ENCODE measurements at regions not wholly inside any gene's neighbourhood (a gene's known extent, or its start where the extent isn't known, plus 50 kb on each side); places are given as distances from the start of the nearest gene placed in this dataset.

DNA sequence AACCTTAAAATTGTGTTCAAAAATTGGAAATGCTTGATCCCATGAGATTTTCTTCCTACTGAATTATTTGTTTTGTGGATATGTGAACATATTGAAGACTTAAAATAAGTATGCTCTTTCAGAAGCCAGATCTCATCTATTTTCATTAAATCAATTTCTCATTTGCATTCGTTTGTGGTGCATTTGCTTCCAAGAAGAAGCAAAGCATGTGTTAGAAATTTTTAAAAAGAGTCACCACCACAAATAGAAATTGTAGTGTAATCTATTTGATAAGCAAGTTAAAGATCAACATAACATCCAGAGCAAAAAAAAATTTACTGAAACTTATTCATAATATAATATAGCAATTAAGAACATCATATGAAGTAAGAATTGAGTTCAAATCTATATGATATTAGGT is 300.9 kb upstream of the SYT4 start:
- DNase-seq, result no peak

DNA sequence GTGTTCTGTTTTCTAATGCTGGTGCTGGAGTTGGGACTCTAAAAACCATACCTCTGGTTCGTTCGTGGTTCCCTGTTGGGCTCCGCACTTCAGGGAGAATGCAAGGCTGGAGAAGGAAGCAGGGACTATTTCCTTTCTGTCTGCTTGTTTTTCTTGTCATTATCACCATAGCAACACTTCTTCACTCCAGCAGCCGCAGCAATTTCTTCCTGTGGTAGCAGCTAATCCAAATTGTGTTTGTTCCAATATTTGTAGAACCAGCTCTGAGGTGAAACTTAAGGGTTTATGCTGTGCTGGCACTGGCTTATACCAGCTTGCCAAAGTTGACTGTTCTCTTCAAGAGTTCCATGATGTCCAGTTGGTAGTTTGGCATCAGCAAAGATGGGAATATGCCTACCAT is 301.4 kb upstream of the SYT4 start:
- no peak for DNase-seq

- no peak for DNase-seq
These were observed 304.7 kb upstream of the SYT4 start for GRCh38 chr18:43581936-43582519.

DNA sequence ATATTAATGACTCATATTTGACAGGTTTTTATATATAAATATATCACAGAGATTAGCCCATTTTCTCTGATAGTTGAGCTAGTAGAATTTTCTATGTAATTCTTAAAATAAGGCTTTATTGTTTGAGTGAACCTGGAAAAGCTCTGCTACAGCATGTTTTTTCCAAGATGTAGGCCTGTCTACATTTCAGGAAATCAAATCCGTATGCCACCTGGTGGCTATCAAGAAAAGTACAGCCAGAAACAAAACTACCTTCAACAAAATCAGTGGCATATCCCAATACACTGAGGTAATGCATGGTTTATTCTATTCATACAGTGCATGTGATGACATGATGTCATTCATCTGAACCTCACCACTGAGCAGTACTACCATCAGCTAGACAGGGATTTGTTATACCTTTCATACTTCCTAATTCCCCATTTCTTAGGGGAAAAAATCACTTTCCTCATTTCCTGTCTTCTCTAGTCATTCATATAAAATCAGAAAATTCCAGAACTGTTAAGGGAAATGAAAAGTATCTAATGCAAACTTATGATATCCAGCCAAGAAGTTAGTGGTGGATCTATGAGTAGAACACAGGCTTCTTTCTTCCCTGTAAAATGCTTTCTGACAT is 310.4 kb upstream of the SYT4 start:
- peak in 1 of 2 experiments; percentile 35 for DNase-seq

- DNase-seq, result no peak
These were observed 311.5 kb upstream of the SYT4 start for GRCh38 chr18:43588838-43589237.

DNA sequence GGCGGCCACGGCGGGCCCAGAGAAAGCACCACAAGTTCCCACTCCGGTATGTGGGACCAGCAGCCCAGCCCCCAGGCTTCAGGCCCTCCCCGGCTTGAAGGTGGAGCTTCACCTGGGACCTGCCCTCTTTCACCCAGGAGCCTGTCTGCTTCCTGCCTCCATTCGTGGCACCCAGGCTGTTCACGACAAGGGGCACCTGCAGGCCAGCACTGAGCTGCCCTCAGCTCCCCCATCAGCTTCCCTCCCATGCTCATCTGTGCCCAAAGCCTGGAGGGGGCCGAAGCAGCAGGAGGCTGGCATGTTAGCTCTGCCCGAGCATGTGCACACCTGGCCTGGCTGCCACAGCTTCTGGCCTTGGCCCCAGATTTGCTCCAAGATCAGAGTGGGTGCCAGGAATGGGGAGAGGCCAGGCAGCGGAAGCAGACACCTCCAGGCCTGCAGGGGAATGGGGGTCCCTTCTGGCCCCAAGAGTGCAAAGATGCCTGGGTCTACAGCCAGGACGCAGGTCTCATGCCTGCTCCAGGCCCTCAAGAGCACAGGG is 312.4 kb upstream of the SYT4 start:
- no peak for DNase-seq

GRCh38 chr18:43590182-43590903 is 313.1 kb upstream of the SYT4 start:
- DNase-seq, result no peak

DNA sequence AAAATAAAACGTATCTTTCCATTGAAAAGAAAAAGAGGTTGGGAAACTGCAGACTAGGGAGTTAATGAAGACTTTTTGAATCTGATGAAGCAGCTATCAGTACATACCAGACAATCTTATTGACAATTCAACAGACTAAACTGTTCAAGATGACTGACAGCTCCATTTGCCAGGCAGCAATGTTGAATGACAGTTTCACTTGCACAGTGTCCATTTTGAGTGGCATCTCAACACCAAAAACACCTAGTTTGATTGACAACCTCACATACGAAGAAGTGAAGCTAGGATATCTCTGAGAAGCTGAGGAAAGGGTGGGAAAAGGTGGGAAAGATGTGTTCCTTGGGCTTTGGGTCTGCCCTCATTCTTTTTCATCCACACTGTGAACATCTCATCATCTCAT is 315.0 kb upstream of the SYT4 start:
- DNase-seq, result no peak

GRCh38 chr18:43596105-43596712 is 318.9 kb upstream of the SYT4 start:
- peak in 1 of 2 experiments; percentile 32 for DNase-seq

DNA sequence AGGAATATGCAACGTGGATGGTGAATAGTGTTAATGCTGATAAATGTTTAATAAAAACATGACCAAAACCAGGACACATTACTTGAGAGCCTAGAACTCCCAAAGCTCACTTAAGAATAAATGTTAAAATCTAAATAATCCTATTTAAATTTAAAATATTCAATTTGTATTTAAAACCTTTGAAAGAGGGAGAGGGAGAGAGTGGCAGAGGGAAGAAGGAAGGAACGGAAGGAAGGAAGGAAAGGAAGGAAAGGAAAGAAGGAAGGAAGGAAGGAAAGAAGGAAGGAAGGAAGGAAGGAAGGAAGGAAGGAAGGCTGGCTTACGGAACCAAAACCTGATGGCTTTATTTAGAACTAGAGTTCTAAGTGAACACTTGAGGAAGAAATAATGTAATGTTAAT is 324.1 kb upstream of the SYT4 start:
- DNase-seq, result no peak

DNA sequence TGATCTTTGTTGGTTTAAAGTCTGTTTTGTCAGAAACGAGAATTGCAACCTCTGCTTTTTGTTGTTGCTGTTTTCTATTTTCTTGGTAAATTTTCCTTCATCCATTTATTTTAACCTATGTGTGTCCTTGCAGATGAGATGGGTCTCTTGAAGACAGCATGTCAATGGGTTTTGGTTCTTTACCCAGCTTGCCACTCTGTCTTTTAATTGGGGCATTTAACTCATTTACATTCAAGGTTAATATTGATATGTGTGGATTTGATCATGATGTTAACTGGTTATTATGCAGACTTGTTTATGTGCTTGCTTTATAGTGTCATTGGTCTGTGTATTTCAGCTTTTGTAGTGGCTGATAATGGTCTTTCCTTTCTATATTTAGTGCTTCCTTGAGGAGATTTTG is 327.9 kb upstream of the SYT4 start:
- DNase-seq, result no peak

DNA sequence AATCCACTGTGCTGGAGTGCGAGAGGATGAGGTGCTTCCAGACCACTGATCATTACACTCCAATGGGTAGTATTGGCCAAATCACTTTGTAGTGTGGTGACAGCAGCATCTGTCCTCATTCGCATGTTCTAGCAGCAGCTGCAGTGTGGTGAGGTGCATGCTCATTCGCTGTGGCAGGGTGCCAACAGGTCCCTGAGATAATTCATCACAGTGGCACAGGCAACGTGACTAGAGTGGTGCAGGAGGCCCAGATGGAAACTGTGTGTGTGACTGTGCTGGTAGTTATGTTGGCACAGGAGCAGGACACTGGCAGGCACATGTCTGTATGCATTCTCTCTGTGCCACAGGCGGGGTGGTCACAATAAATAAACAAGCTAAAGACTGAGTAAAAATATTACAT is 329.5 kb upstream of the SYT4 start:
- no peak for DNase-seq

GRCh38 chr18:43620936-43621335 is 343.6 kb upstream of the SYT4 start:
- DNase-seq, result peak; percentile 0 to 1

DNA sequence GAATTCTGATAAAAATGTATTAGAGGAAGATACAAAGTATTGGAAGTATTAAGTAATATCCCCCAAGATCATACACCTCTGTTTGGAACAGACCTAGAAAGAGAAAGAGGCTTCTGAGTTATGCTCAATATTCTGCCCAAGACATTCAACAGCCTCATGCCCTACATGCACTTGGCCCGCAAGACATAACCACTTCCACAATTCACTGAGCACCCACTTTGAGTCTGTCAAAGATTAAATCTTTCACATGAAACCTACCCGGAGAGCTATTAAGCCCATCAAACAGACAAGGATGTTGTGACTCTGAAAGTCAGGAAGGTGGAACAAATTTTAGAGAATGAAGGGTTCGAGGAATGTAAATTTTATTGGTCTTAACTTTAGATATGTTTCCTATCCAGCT is 344.7 kb upstream of the SYT4 start:
- no peak for DNase-seq

- DNase-seq, result no peak
These were observed 348.3 kb upstream of the SYT4 start for GRCh38 chr18:43625582-43625981.

GRCh38 chr18:43627848-43628530 is 350.7 kb upstream of the SYT4 start:
- no peak for DNase-seq

DNA sequence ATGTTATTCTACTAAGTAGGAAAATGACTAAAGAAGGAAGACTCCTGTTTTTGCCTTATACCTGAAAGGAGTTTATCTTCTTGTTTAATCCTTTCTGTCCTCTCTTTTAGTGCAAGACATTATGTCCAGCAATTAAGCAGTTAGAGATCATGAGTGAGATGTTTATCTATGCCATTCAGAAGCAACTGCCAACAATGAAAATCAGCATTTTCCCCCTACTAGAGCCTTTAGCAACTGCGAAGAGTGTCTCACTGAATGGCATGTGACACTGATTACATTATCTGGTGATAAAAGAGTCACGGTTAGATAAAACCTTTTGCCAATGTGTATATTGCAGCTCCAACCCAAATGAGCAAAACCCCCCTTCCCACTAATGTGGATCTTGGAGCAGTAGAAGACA is 357.7 kb upstream of the SYT4 start:
- no peak for DNase-seq

- DNase-seq, result no peak
These were observed 358.1 kb upstream of the SYT4 start for GRCh38 chr18:43635397-43635796.

GRCh38 chr18:43642727-43643330 is 365.5 kb upstream of the SYT4 start:
- DNase-seq, result no peak

- DNase-seq, result no peak
These were observed 370.7 kb upstream of the SYT4 start for GRCh38 chr18:43648002-43648401.

DNA sequence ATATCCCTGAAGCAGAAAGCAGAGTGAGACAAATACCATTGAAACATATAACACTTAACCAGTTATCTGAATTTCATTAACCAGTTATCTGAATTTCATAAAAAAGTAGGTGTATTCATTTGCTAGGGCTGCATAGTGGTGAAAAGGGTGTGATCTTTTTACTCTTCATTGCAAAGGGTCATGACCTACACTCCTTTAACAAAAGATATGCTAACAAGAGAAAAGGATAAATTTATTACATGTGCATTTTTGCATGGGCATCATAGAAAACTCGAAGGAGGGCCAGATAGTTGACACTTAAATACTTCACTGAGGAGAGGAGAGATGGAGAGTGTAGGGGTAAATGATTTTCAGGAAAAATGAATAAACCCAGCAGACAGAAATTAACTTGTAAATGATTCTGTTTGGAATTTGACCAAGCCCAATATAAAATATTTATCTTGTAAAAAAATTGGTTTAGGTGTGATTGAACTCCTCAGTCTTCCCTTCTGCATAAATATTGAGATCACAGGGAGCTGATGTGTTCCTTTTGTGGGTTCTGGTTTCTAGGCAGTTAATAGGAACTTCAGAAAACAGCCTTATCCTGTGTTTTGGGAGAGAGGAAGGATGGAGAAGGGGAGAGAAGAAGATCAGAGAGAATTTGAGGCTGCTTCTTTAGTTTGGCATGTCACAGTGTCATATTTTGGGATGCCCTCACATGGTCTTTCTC is 372.5 kb upstream of the SYT4 start:
- DNase-seq, result no peak

DNA sequence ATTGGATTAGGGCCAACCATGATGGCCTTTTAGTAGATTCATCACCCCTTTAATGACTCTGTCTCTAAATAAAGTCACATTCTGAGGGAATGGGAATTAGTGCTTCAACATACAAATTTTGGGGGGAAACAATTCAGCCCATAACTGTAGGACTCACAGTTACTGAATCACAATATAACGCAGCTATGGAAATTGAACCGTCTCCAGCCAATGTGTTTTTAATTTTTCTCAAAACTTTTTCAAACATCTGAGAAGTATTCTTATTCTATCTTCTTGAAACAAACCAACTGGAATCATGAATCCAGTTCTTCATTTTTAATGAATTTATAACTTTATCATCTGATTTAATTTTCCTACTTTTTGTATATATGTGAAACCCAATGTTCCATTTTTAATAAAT is 373.1 kb upstream of the SYT4 start:
- DNase-seq, result no peak
